ENCODE measurements at regions not wholly inside any gene's neighbourhood (a gene's known extent, or its start where the extent isn't known, plus 50 kb on each side); places are given as distances from the start of the nearest gene placed in this dataset.

- TF ChIP-seq CTCF (IDR thresholded peaks at IDR 0.05; ENCODE audit: poor library complexity) (no peak), EZH2phosphoT487 (IDR thresholded peaks at IDR 0.05; ENCODE audit: low read depth, severe bottlenecking, unreplicated experiment) (no peak), EZH2 (IDR thresholded peaks at IDR 0.05; ENCODE audit: borderline replicate concordance) (no peak)
Measured at GRCh38 chr15:25959100-25959499, 96.0 kb upstream of the ATP10A start.

Measured in hepatocyte (in vitro differentiated cells).